Right lung (tissue), 2 donors: ENCODE measurements at regions not wholly inside any gene's neighbourhood (a gene's known extent, or its start where the extent isn't known, plus 50 kb on each side); places are given as distances from the start of the nearest gene placed in this dataset.

Source experiments
- DNase-seq, 2 donors: peaks; one replicate each; pipeline ENCODE4 v3.0.0-alpha.2; 2013

DNA sequence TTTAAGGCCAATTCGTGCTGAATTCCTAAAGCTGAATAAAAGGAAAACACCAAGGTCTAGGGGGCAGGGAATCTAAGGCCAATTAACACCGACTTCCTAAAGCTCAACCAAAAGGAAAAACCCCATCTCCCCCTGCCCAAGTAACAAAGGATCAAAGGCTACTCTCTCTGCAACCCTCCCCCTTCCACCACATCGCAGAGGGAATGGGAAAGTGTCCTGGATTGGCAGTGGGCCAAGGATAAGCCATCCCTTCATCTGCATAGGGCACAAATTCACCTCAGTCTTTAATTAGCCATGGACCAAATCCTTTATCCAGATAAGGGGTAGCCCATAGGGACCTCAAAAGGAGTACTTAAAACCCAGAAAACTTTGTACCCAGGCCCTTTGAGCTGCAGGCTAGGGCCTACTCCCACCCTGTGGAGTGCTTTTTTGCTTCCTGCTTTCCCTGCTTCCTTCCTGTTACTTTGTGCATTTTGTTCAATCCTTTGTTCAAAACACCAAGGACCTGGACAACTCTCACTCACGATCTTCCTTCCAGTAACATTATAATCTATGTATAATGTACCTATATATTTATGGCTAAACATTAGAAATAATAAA lies 2119.8 kb upstream of the CELF4 start:
- DNase-seq, result no peak

DNA sequence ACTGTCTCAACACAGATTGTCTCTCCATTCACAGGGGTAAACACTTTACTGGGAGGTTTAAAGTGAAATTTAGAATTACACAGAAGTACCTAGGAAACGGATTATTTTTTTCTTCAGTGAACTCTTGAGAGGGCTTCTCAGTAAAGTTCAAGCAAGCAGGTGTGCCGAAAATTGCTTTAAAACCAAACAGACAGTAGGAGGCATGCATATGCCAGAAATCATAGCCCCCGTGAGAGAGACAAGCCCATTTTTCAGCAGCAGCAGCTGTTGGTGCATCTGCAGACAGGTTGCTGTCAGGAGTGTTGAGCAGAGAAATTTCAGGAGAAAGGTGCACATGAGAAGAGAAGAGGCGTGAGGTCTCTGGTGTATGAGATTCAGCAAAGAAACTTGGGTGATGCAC lies 2115.5 kb upstream of the CELF4 start:
- DNase-seq, result no peak

- no peak for DNase-seq
Measured at GRCh38 chr18:39675906-39676305, 2110.3 kb upstream of the CELF4 start.

- DNase-seq, result no peak
Measured at GRCh38 chr18:39675368-39675767, 2109.8 kb upstream of the CELF4 start.

DNA sequence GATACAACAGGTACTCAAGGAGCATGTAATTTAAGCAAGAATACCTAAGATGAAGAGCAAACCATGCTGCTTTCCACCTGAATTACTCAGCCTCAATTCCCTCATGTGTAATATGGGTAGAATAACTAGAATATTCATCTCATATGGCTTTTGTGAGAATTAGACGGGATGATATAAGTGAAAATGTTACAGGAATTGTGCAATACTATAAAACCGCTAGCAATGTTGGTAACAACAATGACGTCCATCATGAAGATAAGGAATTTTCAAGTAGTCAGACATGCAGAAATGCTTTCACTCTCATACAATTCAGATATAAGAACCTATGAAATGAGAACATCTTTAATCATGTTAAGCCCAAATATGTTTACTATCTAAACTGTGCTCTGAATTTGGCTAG lies 2106.6 kb upstream of the CELF4 start:
- DNase-seq, result no peak

DNA sequence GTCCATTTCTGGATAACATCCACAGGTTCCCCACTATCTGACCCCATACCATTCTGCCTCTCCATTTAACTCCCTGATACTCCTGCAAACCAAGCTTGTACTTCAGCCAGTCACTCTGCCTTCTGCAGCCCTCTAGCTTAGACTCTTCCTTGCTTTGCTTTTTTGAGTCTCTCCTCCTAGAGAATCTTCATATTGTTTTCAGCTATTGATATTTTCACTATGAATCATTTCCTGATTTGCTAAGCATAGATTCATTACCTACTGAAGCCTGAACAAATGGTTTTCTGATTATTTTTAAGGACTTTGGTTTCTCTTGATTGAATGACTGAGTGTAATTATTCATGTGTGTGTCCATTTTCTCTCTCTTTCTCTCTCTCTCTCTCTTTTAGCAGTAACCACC lies 2102.3 kb upstream of the CELF4 start:
- no peak for DNase-seq

- no peak for DNase-seq
Measured at GRCh38 chr18:39666541-39666940, 2100.9 kb upstream of the CELF4 start.

- no peak for DNase-seq
Measured at GRCh38 chr18:39661856-39662366, 2096.3 kb upstream of the CELF4 start.

GRCh38 chr18:39660141-39660540 lies 2094.5 kb upstream of the CELF4 start:
- no peak for DNase-seq

DNA sequence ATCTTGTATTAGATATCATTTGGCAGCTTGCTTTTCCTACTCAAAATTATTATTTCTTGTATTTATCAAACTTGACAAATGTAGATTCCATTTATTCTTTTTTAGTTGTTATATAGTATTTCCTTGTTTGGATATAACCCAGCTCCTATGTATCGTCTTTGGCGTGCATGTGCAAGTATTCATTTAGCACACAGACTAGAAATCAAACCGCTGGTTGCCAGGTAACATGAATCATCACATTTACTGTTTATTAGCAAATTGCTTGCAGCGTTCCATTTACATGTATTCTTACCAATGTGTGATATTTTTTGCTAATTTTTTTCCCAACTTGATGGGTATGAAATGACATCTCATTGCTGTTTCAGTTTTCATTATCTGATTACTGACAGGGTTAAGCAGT lies 2089.7 kb upstream of the CELF4 start:
- DNase-seq, result no peak

GRCh38 chr18:39653221-39653620 lies 2087.6 kb upstream of the CELF4 start:
- no peak for DNase-seq

- DNase-seq, result no peak
Measured at GRCh38 chr18:39648616-39649015, 2083.0 kb upstream of the CELF4 start.

- peak; percentile 50 to 62 for DNase-seq
Measured at GRCh38 chr18:39647627-39648534, 2082.3 kb upstream of the CELF4 start.

- DNase-seq, result no peak
Measured at GRCh38 chr18:39638224-39638623, 2072.6 kb upstream of the CELF4 start.

DNA sequence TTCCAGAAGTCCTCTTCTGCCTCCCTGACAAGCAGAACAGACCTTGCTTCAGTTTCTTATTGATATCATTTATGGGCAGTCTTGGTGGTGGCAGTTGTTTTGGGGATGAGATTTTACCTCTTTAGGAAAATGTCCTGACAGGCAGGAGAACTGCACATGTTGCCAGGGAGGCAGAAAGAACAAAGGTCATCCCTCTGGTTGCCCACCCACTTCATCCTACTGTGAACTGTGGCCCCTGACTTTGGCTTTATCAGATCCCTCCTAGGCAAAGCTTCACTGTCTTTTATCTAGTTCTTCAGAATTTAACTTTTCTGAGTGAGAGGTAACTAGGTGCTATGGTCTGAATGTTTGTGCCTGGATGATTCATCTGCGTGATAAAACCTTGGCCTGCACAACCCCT lies 2071.3 kb upstream of the CELF4 start:
- no peak for DNase-seq

DNA sequence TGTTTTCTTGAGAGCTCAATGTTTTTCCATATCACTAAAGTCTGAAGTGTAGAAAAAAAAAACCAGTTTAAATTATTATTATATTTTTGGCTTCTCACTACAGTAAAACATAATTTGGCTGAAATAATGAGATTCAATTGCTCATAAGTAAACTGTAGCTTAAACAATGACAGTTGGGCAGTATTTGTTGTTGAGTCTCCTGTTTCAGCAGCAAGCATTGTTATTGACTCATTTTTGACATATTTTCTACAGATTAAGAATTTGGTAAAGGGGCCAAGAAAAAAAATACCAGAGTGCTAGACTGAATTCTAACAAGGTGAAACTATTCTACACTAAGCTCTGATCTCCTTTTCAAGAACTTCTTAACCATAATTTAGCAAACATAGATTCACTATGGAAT lies 2070.4 kb upstream of the CELF4 start:
- DNase-seq, result no peak

DNA sequence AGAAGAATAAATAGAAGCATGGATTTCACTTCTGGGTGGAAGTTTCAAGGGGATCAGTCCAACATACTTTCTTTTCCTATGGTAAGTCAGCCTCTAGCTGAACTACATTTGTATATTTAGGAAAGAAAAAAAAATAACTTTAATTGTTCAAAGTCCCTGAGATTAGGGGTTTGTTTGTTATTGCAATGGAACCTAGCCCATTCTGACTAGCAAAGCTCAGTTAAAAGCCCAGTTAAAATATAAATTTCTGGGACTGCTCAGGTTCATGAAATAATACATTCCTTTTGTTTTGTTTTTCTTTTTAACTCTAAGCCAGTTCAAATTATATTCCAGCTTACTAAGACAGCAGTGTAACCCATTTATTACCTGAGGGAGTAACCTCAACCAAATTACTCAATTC lies 2069.6 kb upstream of the CELF4 start:
- DNase-seq, result no peak

DNA sequence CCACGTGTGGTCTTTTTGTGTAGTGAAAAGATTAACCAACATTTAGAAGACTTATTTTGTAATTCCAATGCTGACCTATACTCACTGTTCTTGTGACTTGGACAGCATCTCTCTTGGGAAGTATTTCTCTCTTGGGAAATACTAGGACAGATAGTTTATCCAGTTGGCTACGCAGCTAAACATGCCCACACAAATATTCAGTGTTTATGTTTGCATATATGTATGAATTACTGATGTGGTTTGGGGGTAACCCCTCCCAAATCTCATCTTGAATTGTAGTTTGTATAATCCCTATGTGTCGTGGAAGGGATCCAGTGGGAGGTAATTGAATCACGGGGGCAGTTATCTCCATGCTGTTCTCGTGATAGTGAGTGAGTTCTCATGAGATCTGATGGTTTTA lies 2062.3 kb upstream of the CELF4 start:
- no peak for DNase-seq

- DNase-seq, result no peak
Measured at GRCh38 chr18:39624961-39625360, 2059.4 kb upstream of the CELF4 start.

DNA sequence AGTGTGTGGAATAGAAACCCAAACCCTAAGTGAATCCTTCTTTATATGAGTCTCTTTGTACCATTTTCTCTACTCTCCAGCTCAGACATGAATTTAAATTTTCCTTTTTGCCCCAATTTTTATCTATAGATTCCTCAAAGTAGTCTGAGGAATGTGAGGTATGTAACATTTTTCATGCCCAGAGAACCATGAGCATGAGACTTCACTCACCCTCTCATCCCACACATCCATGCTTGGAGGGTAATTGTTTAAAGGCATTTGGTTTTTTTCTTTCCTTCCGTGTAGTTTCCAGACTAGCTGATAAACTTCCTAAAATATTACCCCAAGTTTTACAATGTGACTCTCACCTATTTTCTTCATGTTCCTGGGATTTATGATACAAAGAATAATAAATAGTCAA lies 2056.8 kb upstream of the CELF4 start:
- DNase-seq, result no peak

GRCh38 chr18:39620551-39621168 lies 2055.1 kb upstream of the CELF4 start:
- no peak for DNase-seq

DNA sequence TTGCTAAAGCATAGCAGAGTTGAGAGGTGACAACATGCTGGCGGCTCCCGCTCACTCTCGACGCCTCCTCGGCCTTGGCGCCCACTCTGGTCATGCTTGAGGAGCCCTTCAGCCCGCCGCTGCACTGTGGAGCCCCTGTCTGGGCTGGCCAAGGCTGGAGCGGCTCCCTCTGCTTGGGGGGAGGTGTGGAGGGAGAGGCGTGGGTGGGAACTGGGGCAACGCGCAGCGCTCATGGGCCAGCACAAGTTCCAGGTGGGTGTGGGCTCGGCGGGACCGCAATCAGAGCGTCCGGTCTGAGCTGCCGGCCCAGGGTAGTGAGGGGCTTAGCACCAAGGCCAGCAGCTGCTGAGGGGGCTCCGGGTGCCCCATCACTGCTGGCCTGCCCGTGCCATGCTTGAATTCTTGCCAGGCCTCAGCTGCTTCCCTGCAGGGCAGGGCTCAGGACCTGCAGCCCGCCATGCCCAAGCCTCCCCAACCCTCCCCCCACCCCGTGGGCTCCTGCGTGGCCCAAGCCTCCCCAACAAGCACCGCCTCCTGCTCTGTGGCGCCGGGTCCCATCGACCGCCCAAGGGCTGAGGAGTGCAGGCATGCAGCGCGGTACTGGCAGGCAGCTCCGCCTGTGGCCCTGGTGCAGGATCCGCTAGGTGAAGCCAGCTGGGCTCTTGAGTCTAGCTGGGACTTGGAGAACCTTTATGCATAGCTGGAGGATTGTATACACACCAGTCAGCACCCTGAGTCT lies 2052.8 kb upstream of the CELF4 start:
- DNase-seq, result no peak
